Stimulated activated CD8-positive, alpha-beta memory T cell treated with anti-CD3 and anti-CD28 coated beads, Interleukin-4, amount 100 ng/mL, for 48 hours (primary cell): ENCODE measurements at regions not wholly inside any gene's neighbourhood (a gene's known extent, or its start where the extent isn't known, plus 50 kb on each side); places are given as distances from the start of the nearest gene placed in this dataset.

ENCODE experiments used
- DNase-seq: peaks from one replicate; pipeline ENCODE4 v3.0.0-alpha.2; 2020

- peak; percentile 14 for DNase-seq
These were observed 519.4 kb downstream of the BRD1 start for GRCh38 chr22:49308300-49308699.

- DNase-seq: peak; percentile 6
These were observed 519.8 kb downstream of the BRD1 start for GRCh38 chr22:49307870-49308269.

GRCh38 chr22:49307481-49307830 is 520.2 kb downstream of the BRD1 start:
- no peak for DNase-seq

GRCh38 chr22:49306632-49307480 is 520.8 kb downstream of the BRD1 start:
- peak; percentile 10 for DNase-seq

- peak; percentile 15 for DNase-seq
These were observed 521.6 kb downstream of the BRD1 start for GRCh38 chr22:49305966-49306631.

GRCh38 chr22:49305214-49305965 is 522.3 kb downstream of the BRD1 start:
- DNase-seq: peak; percentile 87

GRCh38 chr22:49303781-49304461 is 523.8 kb downstream of the BRD1 start:
- peak; percentile 14 for DNase-seq

GRCh38 chr22:49303061-49303735 is 524.5 kb downstream of the BRD1 start:
- peak; percentile 2 for DNase-seq

- peak; percentile 2 for DNase-seq
These were observed 525.1 kb downstream of the BRD1 start for GRCh38 chr22:49302530-49302929.

- DNase-seq: no peak
These were observed 525.6 kb downstream of the BRD1 start for GRCh38 chr22:49302150-49302460.

GRCh38 chr22:49301398-49302149 is 526.1 kb downstream of the BRD1 start:
- peak; percentile 14 for DNase-seq

- DNase-seq: peak; percentile 2
These were observed 526.7 kb downstream of the BRD1 start for GRCh38 chr22:49300951-49301397.

GRCh38 chr22:49300241-49300640 is 527.4 kb downstream of the BRD1 start:
- DNase-seq: peak; percentile 5

- peak; percentile 15 for DNase-seq
These were observed 527.8 kb downstream of the BRD1 start for GRCh38 chr22:49299821-49300231.

GRCh38 chr22:49298834-49299750 is 528.6 kb downstream of the BRD1 start:
- peak; percentile 5 for DNase-seq

GRCh38 chr22:49297871-49298721 is 529.6 kb downstream of the BRD1 start:
- DNase-seq: peak; percentile 10

- DNase-seq: peak; percentile 3
These were observed 530.3 kb downstream of the BRD1 start for GRCh38 chr22:49297286-49297870.

GRCh38 chr22:49296561-49296960 is 531.1 kb downstream of the BRD1 start:
- peak; percentile 6 for DNase-seq
